ENCODE measurements at regions not wholly inside any gene's neighbourhood (a gene's known extent, or its start where the extent isn't known, plus 50 kb on each side); places are given as distances from the start of the nearest gene placed in this dataset.
"Not testable (repeated sequence)": the region's sequence is repeated elsewhere in the genome, so short reads cannot be mapped to it uniquely, and the experiment has no call there.

- no peak for DNase-seq
These were observed 514.3 kb upstream of the CITED2 start for GRCh38 chr6:139888681-139889122.

- DNase-seq: no peak
These were observed 512.8 kb upstream of the CITED2 start for GRCh38 chr6:139887275-139887674.

- no peak for DNase-seq
These were observed 511.9 kb upstream of the CITED2 start for GRCh38 chr6:139886396-139886795.

GRCh38 chr6:139885909-139886308, 511.5 kb upstream of the CITED2 start:
- no peak for DNase-seq

- DNase-seq: no peak
These were observed 509.3 kb upstream of the CITED2 start for GRCh38 chr6:139883776-139884175.

GRCh38 chr6:139882977-139883728, 508.7 kb upstream of the CITED2 start:
- DNase-seq: no peak

- DNase-seq: no peak
These were observed 507.8 kb upstream of the CITED2 start for GRCh38 chr6:139882234-139882633.

- peak in 1 of 5 experiments; percentile 36 for DNase-seq
These were observed 507.3 kb upstream of the CITED2 start for GRCh38 chr6:139881728-139882211.

GRCh38 chr6:139881236-139881635, 506.8 kb upstream of the CITED2 start:
- DNase-seq: no peak

- no peak for DNase-seq
These were observed 505.4 kb upstream of the CITED2 start for GRCh38 chr6:139879823-139880356.

- not testable (repeated sequence) for DNase-seq
These were observed 504.8 kb upstream of the CITED2 start for GRCh38 chr6:139879241-139879640.

GRCh38 chr6:139877828-139878405, 503.5 kb upstream of the CITED2 start:
- no peak for DNase-seq

- DNase-seq: no peak
These were observed 498.2 kb upstream of the CITED2 start for GRCh38 chr6:139872665-139873064.

GRCh38 chr6:139871803-139872510, 497.5 kb upstream of the CITED2 start:
- no peak for DNase-seq

GRCh38 chr6:139871165-139871710, 496.8 kb upstream of the CITED2 start:
- DNase-seq: no peak

- no peak for DNase-seq
These were observed 494.1 kb upstream of the CITED2 start for GRCh38 chr6:139868576-139868975.

- DNase-seq: no peak
These were observed 489.5 kb upstream of the CITED2 start for GRCh38 chr6:139863964-139864363.

GRCh38 chr6:139863346-139863745, 488.9 kb upstream of the CITED2 start:
- DNase-seq: no peak

GRCh38 chr6:139862311-139862710, 487.9 kb upstream of the CITED2 start:
- DNase-seq: no peak

- no peak for DNase-seq
These were observed 485.8 kb upstream of the CITED2 start for GRCh38 chr6:139860203-139860602.

GRCh38 chr6:139858429-139858828, 484.0 kb upstream of the CITED2 start:
- DNase-seq: no peak

GRCh38 chr6:139857143-139857542, 482.7 kb upstream of the CITED2 start:
- no peak for DNase-seq

- DNase-seq: no peak
These were observed 482.1 kb upstream of the CITED2 start for GRCh38 chr6:139856562-139856961.

Data from T-helper 2 cell (primary cell).